ENCODE measurements at regions not wholly inside any gene's neighbourhood (a gene's known extent, or its start where the extent isn't known, plus 50 kb on each side); places are given as distances from the start of the nearest gene placed in this dataset.
A peak's percentile ranks its signal among the peaks of the same experiment; 100 is the strongest.

- peaks cover 12% of the 10 kb centered on the region for H3K4me1 Mint-ChIP-seq
- Histone ChIP-seq H3K27ac (ENCODE audit: low read depth in 1 of 2, low read length in 2 of 2) (no peak overlapping the region), H3K4me3 (replicated peaks in 1 of 3; ENCODE audit: low read depth in 2 of 3, low read length in 3 of 3) (no peak overlapping the region), H3K4me1 (ENCODE audit: control insufficient read depth in 1 of 2, insufficient read depth in 2 of 2, low read length in 2 of 2) (peaks cover 0 to 13% of the 10 kb centered on the region in 2 donors), H2AFZ (ENCODE audit: insufficient read depth, low read depth, low read length, poor library complexity, severe bottlenecking) (no peak overlapping the region), H3K36me3 (replicated peaks in 1 of 2; ENCODE audit: control insufficient read depth in 1 of 2, insufficient read depth in 2 of 2, low read length in 2 of 2) (no peaks in the 10 kb centered on the region), H3K27me3 (ENCODE audit: control insufficient read depth in 2 of 2, insufficient read depth in 2 of 2, low read length in 2 of 2) (peaks cover 0 to 4% of the 10 kb centered on the region in 2 donors), H3K9ac (ENCODE audit: insufficient read depth, low read length, poor library complexity, severe bottlenecking) (no peak overlapping the region), H4K20me1 (ENCODE audit: insufficient read depth, low read length) (no peaks in the 10 kb centered on the region), H3K4me2 (replicated peaks; ENCODE audit: extremely low read depth, low read length, poor library complexity, severe bottlenecking) (no peak overlapping the region), H3K79me2 (ENCODE audit: insufficient read depth, low read length) (no peaks in the 10 kb centered on the region), H3K9me3 (replicated peaks in 1 of 2; ENCODE audit: control insufficient read depth in 1 of 2, insufficient read depth in 1 of 2, low read length in 2 of 2) (no peaks in the 10 kb centered on the region)
- WGBS (ENCODE audit: insufficient coverage): 100% methylated on average over 4 of the region's 5 CpGs
- no peak for DNase-seq
- H3K9me3 Mint-ChIP-seq: peaks cover 0 to 6% (median 3%) of the 10 kb centered on the region in 7 donors
- H3K4me3 Mint-ChIP-seq: no peak overlapping the region
- no peak for TF ChIP-seq CTCF (IDR thresholded peaks at IDR 0.05)
- H3K36me3 Mint-ChIP-seq: no peaks in the 10 kb centered on the region
- intact Hi-C loops (cut with micrococcal nuclease): no loop called here
- H3K27me3 Mint-ChIP-seq (ENCODE audit: low read depth in 3 of 3): peaks cover 3 to 7% (median 3%) of the 10 kb centered on the region in 3 donors
- H3K27ac Mint-ChIP-seq: peak overlapping the region in 1 of 7 donors; percentile 32
Measured at GRCh38 chr5:158563760-158564390, 535.8 kb downstream of the EBF1 start.

DNA sequence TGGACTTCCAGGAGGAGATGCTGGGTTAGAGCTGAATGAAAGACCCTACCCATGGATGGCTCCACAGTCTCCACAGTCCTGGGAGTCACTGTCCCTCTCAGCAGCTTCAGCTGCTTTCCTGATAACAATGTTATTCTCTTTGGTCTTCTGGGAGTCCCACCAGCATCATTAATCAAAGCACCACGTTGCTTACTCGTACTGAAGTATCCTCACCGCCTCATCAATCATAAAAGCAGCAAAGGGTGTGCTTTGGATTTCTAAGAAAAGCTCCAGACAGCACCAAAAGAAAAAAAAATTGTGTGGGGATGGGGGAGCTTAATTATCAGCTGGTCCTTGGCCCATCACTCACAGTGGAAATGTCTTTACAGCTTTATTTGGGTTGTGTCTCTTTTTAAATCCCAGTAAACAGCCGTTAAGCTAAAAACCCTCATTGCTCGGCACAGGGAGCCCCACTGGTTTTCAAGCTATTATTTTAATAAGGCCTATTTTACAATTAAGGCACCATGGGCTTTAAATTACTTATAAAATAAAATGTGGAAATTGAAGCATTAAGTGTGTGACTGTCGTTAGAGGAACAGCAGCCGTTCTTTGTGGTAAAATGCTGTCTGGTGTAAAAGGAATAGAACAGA, 538.0 kb downstream of the EBF1 start:
- Histone ChIP-seq H3K36me3 (replicated peaks in 1 of 2; ENCODE audit: control insufficient read depth in 1 of 2, insufficient read depth in 2 of 2, low read length in 2 of 2) (no peaks in the 10 kb centered on the region), H3K27ac (ENCODE audit: low read depth in 1 of 2, low read length in 2 of 2) (no peak overlapping the region), H3K9me3 (replicated peaks in 1 of 2; ENCODE audit: control insufficient read depth in 1 of 2, insufficient read depth in 1 of 2, low read length in 2 of 2) (no peaks in the 10 kb centered on the region), H3K4me1 (ENCODE audit: control insufficient read depth in 1 of 2, insufficient read depth in 2 of 2, low read length in 2 of 2) (peaks cover 0 to 13% of the 10 kb centered on the region in 2 donors), H4K20me1 (ENCODE audit: insufficient read depth, low read length) (no peaks in the 10 kb centered on the region), H3K4me3 (replicated peaks in 1 of 3; ENCODE audit: low read depth in 2 of 3, low read length in 3 of 3) (no peak overlapping the region), H3K27me3 (ENCODE audit: control insufficient read depth in 2 of 2, insufficient read depth in 2 of 2, low read length in 2 of 2) (peaks cover 0 to 2% of the 10 kb centered on the region in 2 donors), H3K9ac (ENCODE audit: insufficient read depth, low read length, poor library complexity, severe bottlenecking) (no peak overlapping the region), H2AFZ (ENCODE audit: insufficient read depth, low read depth, low read length, poor library complexity, severe bottlenecking) (no peak overlapping the region), H3K79me2 (ENCODE audit: insufficient read depth, low read length) (no peaks in the 10 kb centered on the region), H3K4me2 (replicated peaks; ENCODE audit: extremely low read depth, low read length, poor library complexity, severe bottlenecking) (no peak overlapping the region)
- whole genome bisulfite sequencing (ENCODE audit: insufficient coverage): no CpG with 5 or more reads among the region's 7 CpGs
- no peak overlapping the region for H3K4me3 Mint-ChIP-seq
- H3K27me3 Mint-ChIP-seq (ENCODE audit: low read depth in 3 of 3): peaks cover 0 to 5% (median 3%) of the 10 kb centered on the region in 3 donors
- peaks cover 12% of the 10 kb centered on the region for H3K4me1 Mint-ChIP-seq
- DNase-seq: no peak
- H3K9me3 Mint-ChIP-seq: peaks cover 0 to 3% (median 1%) of the 10 kb centered on the region in 7 donors
- intact Hi-C loops (cut with micrococcal nuclease): no loop called here
- H3K36me3 Mint-ChIP-seq: no peaks in the 10 kb centered on the region
- H3K27ac Mint-ChIP-seq: no peak overlapping the region
- no peak for TF ChIP-seq CTCF (IDR thresholded peaks at IDR 0.05)
